ENCODE measurements at regions not wholly inside any gene's neighbourhood (a gene's known extent, or its start where the extent isn't known, plus 50 kb on each side); places are given as distances from the start of the nearest gene placed in this dataset.
A peak's percentile ranks its signal among the peaks of the same experiment; 100 is the strongest.

- no peak overlapping the region for H3K4me3 Mint-ChIP-seq
- H3K27ac Mint-ChIP-seq: peak overlapping the region; percentile 22
- no peaks in the 10 kb centered on the region for H3K36me3 Mint-ChIP-seq (ENCODE audit: low read depth)
- H3K9me3 Mint-ChIP-seq: no peaks in the 10 kb centered on the region
- H3K4me1 Mint-ChIP-seq: peaks cover 38% of the 10 kb centered on the region
- no peaks in the 10 kb centered on the region for H3K27me3 Mint-ChIP-seq (ENCODE audit: low read depth, poor library complexity)
- DNase-seq: no peak
- TF ChIP-seq, protein P1, sequence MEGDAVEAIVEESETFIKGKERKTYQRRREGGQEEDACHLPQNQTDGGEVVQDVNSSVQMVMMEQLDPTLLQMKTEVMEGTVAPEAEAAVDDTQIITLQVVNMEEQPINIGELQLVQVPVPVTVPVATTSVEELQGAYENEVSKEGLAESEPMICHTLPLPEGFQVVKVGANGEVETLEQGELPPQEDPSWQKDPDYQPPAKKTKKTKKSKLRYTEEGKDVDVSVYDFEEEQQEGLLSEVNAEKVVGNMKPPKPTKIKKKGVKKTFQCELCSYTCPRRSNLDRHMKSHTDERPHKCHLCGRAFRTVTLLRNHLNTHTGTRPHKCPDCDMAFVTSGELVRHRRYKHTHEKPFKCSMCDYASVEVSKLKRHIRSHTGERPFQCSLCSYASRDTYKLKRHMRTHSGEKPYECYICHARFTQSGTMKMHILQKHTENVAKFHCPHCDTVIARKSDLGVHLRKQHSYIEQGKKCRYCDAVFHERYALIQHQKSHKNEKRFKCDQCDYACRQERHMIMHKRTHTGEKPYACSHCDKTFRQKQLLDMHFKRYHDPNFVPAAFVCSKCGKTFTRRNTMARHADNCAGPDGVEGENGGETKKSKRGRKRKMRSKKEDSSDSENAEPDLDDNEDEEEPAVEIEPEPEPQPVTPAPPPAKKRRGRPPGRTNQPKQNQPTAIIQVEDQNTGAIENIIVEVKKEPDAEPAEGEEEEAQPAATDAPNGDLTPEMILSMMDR (IDR thresholded peaks at IDR 0.05): no peak
Observed at GRCh38 chr11:10623797-10624761, 55.6 kb upstream of the LYVE1 start.

GRCh38 chr11:10622957-10623791 lies 54.7 kb upstream of the LYVE1 start:
- Mint-ChIP-seq H3K4me1 (peaks cover 38% of the 10 kb centered on the region), H3K36me3 (ENCODE audit: low read depth) (no peaks in the 10 kb centered on the region), H3K4me3 (no peak overlapping the region), H3K9me3 (no peaks in the 10 kb centered on the region), H3K27me3 (ENCODE audit: low read depth, poor library complexity) (peaks cover under 1% of the 10 kb centered on the region), H3K27ac (peak overlapping the region; percentile 44)
- TF ChIP-seq, protein P1 (IDR thresholded peaks at IDR 0.05): no peak
- no peak for DNase-seq

DNA sequence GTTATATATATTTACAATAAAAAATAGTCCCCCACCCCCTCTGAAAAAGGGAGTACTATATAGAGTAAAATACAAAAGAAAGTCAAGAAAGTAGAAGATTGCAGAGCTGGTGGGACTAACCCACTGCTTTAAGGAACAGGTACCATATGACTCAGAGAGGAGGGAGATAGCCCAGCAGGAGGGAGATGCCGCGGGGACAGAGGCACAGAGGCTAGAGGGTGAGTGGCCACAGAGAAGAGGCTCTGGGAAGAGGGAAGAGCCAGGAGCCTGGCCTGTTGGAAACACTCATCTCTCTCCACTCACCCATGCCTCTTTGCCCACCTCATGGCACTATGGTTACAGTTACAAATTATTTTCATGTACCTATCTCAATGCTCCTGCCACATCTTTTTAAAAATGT lies 53.6 kb upstream of the LYVE1 start:
- H3K9me3 Mint-ChIP-seq: no peaks in the 10 kb centered on the region
- H3K36me3 Mint-ChIP-seq (ENCODE audit: low read depth): no peaks in the 10 kb centered on the region
- TF ChIP-seq, protein P1 (IDR thresholded peaks at IDR 0.05): no peak
- H3K4me3 Mint-ChIP-seq: no peak overlapping the region
- H3K27me3 Mint-ChIP-seq (ENCODE audit: low read depth, poor library complexity): peaks cover 8% of the 10 kb centered on the region
- no peak overlapping the region for H3K27ac Mint-ChIP-seq
- peaks cover 34% of the 10 kb centered on the region for H3K4me1 Mint-ChIP-seq
- no peak for DNase-seq

DNA sequence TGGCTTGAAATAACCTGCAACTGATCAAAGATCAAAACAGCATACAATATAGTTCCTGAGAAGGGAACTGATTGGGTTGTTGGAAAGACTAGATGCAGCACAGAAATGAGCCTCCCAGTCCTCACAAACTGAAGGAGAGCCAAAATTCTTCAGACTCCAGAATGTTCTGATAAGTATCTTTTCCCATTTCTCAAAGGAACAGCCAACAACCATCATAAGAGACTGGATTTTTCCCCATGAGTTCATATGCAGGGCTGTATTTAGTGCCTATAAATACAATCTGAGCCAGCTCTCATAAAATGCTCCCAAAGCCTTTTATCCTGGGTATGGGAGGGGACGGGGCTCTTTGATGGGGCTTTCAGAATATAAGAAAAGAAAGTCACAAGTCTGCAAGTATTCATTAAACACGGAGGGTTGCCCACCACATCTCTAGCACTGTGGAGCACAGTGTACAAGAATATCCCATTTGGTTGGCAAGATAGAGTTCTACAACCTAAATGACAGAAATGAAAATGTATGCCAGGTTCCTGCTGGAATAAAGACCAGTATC lies 50.7 kb upstream of the LYVE1 start:
- no peak for DNase-seq
- Mint-ChIP-seq H3K36me3 (ENCODE audit: low read depth) (peaks cover 3% of the 10 kb centered on the region), H3K27ac (no peak overlapping the region), H3K4me3 (no peak overlapping the region), H3K4me1 (peaks cover 14% of the 10 kb centered on the region), H3K9me3 (peaks cover 10% of the 10 kb centered on the region), H3K27me3 (ENCODE audit: low read depth, poor library complexity) (peaks cover 8% of the 10 kb centered on the region)
- TF ChIP-seq, protein P1 (IDR thresholded peaks at IDR 0.05): no peak

DNA sequence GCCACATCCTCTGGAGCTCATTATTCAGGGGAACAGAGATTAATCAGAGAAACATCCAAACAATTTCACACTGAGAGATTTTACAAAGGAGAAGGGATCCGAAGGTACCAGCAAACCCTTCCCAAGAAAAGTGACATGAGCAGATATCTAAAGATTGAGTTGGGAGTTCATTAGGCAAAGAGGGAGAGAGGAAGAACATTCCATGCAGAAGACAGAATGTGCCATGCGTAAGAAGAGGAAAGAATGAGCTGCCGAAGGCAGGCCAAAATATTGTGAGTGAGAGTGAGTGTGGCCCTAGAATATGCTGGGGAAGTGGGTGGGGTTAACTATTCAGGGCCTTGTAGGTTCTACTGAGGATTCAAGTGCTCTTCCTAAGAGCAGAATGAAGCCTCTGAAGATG lies 50.0 kb upstream of the LYVE1 start:
- peaks cover 17% of the 10 kb centered on the region for H3K9me3 Mint-ChIP-seq
- TF ChIP-seq, protein P1 (IDR thresholded peaks at IDR 0.05): no peak
- H3K27ac Mint-ChIP-seq: no peak overlapping the region
- H3K27me3 Mint-ChIP-seq (ENCODE audit: low read depth, poor library complexity): peaks cover 8% of the 10 kb centered on the region
- peaks cover 10% of the 10 kb centered on the region for H3K36me3 Mint-ChIP-seq (ENCODE audit: low read depth)
- no peak overlapping the region for H3K4me3 Mint-ChIP-seq
- no peak for DNase-seq
- H3K4me1 Mint-ChIP-seq: peaks cover 6% of the 10 kb centered on the region
